Epithelial cell of prostate (primary cell): ENCODE measurements at regions not wholly inside any gene's neighbourhood (a gene's known extent, or its start where the extent isn't known, plus 50 kb on each side); places are given as distances from the start of the nearest gene placed in this dataset.

ENCODE experiments used
- DNase-seq: peaks from one replicate; pipeline ENCODE4 v3.0.0-alpha.2; 2011; ENCODE audit warnings: low read depth, low spot score
- H3K27ac ChIP-seq: fragments of 450-650 bp; 2 replicates; pipeline ENCODE4 v1.5.1; 2017; ENCODE audit warnings: mild to moderate bottlenecking

GRCh38 chr12:132397152-132397933 lies 68.0 kb upstream of the GALNT9 start:
- no peak for DNase-seq
- no peak overlapping the region for H3K27ac ChIP-seq

- no peak for DNase-seq
- no peak overlapping the region for H3K27ac ChIP-seq
Measured at GRCh38 chr12:132396657-132397056, 67.3 kb upstream of the GALNT9 start.

GRCh38 chr12:132395908-132396305 lies 66.5 kb upstream of the GALNT9 start:
- DNase-seq: no peak
- no peak overlapping the region for H3K27ac ChIP-seq

DNA sequence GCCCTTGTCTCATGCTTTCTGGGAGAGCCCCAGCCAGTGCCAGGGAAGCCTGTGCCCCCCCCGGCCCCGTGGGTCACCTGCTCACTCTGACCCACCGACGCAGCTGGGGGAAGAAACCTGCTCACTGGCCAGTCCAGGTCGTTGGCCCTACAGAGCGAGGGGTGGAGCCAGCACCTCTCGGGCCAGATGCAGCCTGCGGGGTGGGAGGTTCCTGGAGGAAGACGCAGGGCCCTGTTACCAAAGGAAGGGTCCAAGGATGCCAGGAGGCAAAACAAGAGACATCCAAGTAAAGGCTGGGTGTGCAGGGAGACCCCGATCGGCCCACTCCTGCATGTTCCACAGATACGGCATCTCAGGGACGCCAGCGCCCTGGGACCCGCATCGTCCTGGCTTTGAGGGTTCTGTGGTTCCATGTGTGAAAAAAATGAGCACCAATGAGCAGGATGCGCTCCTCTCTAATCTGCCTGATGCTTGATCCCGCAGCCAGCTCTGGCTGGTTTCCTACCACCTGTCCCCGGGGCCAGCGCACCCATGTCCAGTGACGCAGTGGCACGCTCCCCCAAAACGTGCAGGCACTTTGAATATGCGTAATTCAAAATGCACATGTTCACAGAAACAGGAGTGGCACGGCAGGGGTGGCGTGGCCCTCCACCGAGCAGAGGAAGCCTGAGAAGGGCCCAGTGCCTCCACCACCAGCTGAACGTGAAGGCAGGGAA lies 66.0 kb upstream of the GALNT9 start:
- H3K27ac ChIP-seq: no peak overlapping the region
- no peak for DNase-seq

GRCh38 chr12:132393991-132394949 lies 64.9 kb upstream of the GALNT9 start:
- H3K27ac ChIP-seq: no peak overlapping the region
- DNase-seq: no peak

- H3K27ac ChIP-seq: no peak overlapping the region
- no peak for DNase-seq
Measured at GRCh38 chr12:132393245-132393795, 63.9 kb upstream of the GALNT9 start.

- H3K27ac ChIP-seq: no peak overlapping the region
- DNase-seq: no peak
Measured at GRCh38 chr12:132392389-132393244, 63.2 kb upstream of the GALNT9 start.

DNA sequence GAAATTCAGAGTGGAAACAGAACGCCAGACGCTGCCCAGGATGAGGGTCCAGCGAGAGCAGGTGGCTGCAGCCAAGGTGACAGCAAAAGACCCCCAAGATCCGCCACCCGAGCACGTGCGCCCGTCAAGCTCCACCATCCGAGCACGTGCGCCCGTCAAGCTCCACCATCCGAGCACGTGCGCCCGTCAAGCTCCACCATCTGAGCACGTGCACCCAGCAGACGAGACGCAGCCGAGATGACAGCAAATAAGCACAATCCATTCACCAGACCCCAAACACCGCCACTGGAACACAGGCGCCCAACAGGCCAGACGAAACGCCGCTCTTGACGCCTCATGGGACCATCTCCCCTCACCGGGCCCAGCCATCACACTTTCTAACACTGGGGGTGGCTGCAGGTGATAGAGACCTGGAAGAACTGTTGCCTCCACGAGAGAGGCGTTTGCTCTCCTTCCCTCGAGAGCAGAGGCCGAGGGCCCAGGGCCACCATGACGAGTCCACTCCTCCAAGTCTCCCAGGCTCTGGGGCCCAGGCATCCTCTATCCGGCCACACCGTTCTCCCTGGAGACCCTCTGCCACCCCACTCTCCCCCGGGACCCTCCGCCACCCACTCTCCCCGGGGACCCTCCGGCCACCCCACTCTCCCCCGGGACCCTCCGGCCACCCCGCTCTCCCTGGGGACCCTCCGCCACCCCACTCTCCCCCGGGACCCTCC lies 62.1 kb upstream of the GALNT9 start:
- no peak overlapping the region for H3K27ac ChIP-seq
- DNase-seq: no peak

- H3K27ac ChIP-seq: no peak overlapping the region
- DNase-seq: no peak
Measured at GRCh38 chr12:132390287-132391076, 61.1 kb upstream of the GALNT9 start.

DNA sequence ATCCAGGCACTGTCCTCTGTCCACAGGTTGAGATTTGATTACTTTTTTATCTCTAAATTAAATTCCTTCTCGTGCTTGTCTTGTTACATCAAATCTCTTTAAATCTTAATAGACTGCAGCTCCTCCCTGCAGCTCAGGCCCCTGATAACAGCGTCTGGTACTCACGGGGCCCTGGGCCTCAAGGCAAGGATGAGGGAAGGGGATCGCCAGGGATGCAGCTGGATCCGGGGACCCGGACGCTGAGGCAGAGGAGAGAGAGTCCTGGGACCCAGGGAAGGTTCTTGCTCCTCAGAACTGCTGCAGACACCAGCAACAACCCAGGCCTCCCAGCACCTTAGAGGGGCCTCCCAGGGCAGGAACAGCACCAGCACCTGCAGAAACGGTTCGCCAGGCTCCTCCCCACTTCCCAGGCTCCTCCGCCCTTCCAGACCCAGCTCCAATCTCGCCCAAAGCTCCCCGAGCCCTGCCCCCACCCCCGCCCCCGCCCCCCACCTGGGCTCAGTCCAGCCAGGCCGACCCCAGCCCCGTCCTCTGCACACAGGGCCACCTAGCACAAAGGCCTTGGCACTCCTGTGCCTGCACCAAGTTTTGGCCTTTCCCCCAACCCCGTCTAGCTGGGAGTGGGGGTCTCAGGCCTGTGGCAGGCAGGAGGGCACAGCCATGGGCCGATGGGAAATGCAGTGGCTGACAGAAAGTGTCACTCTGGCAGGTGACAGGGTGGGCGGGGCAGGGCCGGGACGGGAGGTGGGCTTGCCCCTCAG lies 60.3 kb upstream of the GALNT9 start:
- H3K27ac ChIP-seq: no peak overlapping the region

GRCh38 chr12:132389026-132389425 lies 59.6 kb upstream of the GALNT9 start:
- H3K27ac ChIP-seq: no peak overlapping the region
- DNase-seq: no peak

More for the DNA sequence above, 60.3 kb upstream of the GALNT9 start:
- no peak for DNase-seq

DNA sequence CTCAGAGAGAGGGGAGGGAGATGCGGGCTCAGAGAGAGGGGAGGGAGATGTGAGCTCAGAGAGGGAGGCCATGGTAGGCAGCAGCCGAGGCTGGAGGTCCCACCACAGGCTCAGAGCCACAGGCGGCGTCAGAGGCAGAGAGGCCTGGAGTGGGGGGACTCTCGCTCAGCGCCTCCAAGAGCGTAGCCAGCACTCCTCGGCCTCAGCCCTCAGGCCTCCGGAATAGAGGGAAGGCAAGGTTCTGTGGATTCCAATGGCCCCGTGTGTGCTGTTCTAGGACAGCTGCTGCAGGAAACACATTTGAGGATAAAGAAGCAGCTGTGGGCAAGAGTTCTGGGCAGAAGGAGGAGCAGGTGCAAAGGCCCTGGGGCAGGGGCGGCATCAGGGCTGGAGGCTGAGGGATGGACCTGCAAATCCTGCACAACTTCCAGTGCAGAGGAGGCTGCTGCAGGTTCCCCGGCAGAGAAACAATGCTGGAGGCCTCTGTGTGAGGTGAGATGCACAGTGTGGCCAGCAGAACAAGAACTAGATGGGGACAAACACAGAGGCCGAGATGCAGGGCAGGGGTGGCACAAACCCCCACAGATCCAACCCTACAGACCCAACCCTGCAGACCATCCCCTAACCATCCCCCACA lies 59.1 kb upstream of the GALNT9 start:
- no peak for DNase-seq
- H3K27ac ChIP-seq: no peak overlapping the region

GRCh38 chr12:132386926-132387497 lies 57.6 kb upstream of the GALNT9 start:
- DNase-seq: no peak
- no peak overlapping the region for H3K27ac ChIP-seq

DNA sequence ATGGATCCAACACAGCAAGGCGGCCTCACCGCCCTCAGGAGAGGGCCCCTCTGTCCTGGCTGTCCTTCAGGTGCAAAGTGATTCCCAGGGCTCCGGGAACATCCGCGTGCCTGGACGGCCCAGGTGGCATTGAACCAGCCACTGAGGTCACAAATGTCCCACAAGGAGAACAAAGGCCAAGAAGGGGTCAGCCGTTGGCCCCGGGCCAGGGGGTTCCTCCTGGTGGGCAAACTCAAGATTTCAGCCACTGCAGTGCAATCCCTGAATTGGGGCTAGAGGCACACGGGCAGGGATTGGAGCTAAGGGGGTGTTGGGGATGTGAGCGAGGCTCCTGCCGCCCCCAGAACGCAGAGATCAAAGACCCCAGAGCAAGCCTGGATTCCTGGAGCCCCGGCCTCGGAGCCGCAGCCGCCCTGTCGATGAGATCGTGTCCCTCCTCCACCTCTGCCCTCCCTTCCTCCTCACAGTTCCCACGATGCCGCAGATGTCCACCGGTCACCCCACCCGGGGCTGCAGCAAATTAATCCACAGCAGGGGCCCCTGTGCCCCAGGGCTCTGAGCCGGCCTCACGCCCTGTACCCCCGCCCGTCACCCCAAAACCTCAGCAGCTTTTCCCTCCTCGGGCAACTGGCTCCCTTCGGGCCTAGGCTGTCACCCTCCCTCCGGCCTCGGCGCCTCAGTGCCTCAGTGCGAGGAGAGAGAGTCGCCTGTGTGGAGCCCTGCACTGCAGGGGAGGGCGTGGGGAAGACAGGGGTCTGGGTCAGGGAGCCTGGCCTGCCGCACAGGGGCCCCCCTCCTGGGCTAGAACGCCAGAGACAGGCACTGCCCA lies 56.7 kb upstream of the GALNT9 start:
- H3K27ac ChIP-seq: no peak overlapping the region
- no peak for DNase-seq

DNA sequence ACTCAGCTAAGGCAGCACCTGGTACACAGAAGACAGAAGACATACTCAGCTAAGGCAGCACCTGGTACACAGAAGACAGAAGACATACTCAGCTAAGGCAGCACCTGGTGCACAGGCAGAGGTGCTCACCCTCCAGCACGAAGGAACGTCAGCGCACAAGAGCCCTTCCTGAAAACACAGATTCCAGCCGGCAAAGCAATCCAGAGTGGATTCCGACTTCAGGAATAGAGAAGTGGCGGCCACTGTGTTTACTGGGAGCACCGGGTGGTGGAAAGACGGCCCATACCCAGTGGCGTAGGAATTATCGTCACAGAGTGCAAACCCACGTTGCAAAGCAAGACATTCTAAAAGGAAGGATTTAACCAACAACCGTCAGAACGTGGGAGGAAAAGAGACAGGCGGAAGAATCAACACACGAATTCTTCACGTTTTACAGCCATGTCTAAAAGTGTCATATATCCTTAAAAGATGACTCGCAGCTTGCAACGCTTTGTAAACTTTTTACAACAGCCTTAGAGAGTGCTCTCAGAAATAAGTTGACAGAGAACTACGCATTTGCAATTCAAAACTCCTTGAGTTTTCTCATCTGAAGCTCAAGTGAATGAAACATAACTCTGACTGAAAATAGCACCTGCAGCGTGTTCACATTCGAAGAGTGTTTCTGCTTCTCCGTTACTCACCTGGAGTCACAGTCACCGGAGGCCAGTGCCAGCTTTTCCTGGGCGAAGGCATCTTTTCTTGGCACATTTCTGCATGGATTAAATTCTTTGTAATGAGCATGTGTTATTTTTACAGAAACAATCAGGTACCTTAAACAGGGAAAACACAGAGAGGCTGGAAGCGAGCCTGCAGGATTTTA lies 55.8 kb upstream of the GALNT9 start:
- no peak overlapping the region for H3K27ac ChIP-seq
- DNase-seq: no peak
